NCI-H2029 treated with DMSO at 0.1 percent for 48 hours (cell line): ENCODE measurements at regions not wholly inside any gene's neighbourhood (a gene's known extent, or its start where the extent isn't known, plus 50 kb on each side); places are given as distances from the start of the nearest gene placed in this dataset.

Experiments
- DNase-seq: peaks from one replicate; lab custom pipeline; 2025; lab: John Stamatoyannopoulos, UW

- DNase-seq, result no peak
Observed at GRCh38 chr3:45277636-45278035, 51.5 kb upstream of the TMEM158 start.

- DNase-seq, result no peak
Observed at GRCh38 chr3:45280232-45280631, 54.1 kb upstream of the TMEM158 start.

GRCh38 chr3:45280971-45281370, 54.9 kb upstream of the TMEM158 start:
- no peak for DNase-seq

GRCh38 chr3:45283471-45283870, 57.4 kb upstream of the TMEM158 start:
- DNase-seq, result no peak

DNA sequence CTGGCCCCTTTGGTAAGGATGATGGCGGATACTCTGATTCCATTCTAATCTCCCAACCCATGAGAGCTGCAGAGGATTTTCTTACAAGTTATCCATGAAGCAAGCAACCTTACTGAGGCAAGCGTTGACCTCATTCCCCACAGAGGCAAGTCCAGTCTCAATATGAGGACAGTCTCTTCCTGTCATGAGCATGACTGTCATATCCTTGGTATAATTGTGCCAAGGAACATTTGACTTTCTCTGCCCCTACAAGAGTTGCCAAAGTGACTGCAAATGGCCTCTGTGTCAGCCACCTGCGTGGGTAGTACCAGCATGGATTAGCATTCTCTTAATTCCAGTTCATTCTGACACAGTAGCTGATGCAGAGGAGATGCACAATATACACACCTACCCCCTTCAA, 71.2 kb upstream of the TMEM158 start:
- no peak for DNase-seq

GRCh38 chr3:45302470-45302869, 76.4 kb upstream of the TMEM158 start:
- DNase-seq, result no peak

DNA sequence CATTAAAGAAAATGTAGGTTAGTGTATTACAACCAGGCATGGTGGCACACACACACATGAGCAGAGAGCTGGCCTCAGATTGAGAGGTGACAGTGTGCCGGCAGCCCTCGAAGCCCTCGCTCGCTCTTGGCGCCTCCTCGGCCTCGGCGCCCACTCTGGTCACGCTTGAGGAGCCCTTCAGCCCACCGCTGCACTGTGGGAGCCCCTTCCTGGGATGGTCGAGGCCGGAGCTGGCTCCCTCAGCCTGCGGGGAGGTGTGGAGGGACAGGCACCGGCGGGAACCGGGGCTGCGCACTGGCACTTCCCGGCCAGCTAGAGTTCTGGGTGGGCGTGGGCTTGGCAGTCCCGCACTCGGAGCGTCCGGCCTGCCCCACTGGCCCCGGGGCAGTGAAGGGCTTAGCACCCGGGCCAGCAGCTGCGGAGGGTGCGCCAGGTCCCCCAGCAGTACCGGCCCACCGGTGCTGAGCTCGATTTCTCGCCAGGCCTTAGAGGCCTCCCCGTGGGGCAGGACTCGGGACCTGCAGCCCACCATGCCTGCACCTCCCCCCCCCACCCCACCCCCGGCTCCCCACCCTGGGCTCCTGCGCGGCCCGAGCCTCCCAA, 80.4 kb upstream of the TMEM158 start:
- DNase-seq, result no peak

DNA sequence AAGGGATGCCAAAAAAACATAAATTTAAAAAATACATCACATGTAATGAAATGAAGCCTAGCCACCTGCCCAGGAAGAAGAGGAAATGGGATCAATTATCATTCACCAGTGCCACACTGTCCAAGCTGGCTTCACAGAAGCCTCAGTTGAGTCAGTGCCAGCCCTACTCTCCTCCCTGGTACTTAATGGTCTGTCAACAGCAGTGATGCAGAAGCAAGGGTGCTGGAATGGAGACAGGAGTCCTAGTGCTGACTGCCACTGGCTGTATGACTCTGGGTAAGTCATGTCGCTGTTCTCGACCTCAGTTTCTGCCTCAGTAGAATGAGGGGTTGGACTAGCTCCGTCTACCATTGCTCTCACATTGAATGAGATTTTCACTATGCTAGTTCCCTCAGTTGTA, 78.5 kb upstream of the LARS2 start:
- DNase-seq, result peak; percentile 98

DNA sequence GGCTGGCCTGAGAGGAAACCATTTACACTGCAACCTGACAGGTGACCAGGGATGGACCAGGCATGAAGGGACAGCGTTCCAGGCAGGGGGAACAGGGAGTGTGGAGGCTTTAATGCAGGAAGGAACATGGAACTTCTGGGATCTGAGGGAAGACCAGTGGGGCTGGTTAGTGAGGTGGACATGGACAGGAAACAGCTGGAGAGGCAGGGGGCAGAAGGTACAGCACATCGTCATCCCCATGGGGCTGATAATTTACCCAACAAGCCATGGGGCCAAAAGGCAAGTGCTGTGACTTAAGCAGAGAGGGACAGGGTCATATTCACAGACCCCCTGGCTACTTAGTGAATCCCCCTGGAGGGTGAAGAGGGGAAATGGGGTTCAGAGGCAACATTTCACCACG, 77.0 kb upstream of the LARS2 start:
- DNase-seq, result no peak

- DNase-seq, result no peak
Observed at GRCh38 chr3:45311953-45312801, 76.2 kb upstream of the LARS2 start.

GRCh38 chr3:45312836-45313493, 75.4 kb upstream of the LARS2 start:
- no peak for DNase-seq

DNA sequence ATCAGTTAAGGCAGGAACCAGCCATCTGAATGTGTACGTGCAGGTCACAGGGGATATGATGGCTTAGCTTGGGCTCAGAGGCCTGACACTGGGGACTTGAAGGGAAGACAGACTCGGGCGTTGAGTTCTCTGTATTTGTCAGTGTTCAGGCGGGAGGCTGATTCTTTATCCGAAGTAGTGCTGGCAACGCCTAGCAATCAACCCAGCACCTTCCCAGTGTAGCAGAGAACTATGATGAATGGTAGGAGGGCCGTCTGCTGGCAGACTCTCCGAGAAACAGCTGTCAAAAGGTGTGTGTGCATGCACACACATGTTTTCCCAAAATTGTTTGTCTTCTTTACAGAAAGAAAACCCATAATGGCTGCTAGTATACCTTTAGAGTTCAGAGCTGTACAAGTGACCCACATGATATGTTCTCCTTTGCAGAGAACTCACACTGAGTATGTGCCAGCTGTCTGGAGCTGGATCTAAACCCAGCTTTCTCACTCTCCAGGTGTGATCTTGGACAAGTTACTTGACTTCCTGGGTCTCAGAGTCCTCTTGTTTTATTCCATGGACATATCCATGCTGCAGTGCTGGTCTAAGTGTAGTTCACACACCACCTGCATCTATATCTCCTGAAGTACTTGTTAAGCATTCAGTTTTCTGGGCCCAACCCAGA, 74.5 kb upstream of the LARS2 start:
- DNase-seq, result no peak

- DNase-seq, result no peak
Observed at GRCh38 chr3:45317710-45318109, 70.7 kb upstream of the LARS2 start.

DNA sequence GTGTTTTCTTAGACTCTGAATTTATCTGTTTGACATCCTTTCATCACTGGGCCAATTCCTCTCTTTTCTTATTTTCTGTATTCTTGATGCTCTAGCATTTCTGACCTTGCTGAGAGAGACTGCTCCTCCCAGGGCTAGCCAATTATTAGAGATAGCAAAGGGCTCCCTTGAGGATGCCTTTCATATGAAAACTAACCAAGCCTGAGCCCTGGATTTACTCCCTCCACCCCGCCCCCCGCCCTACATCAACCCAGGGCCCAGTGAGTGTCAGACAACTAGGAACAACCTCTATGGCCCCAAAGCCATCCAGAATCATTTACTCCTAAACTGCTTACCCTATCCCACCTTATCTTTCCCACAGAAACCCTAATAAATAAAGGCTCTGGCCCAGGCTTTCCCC, 69.7 kb upstream of the LARS2 start:
- no peak for DNase-seq

DNA sequence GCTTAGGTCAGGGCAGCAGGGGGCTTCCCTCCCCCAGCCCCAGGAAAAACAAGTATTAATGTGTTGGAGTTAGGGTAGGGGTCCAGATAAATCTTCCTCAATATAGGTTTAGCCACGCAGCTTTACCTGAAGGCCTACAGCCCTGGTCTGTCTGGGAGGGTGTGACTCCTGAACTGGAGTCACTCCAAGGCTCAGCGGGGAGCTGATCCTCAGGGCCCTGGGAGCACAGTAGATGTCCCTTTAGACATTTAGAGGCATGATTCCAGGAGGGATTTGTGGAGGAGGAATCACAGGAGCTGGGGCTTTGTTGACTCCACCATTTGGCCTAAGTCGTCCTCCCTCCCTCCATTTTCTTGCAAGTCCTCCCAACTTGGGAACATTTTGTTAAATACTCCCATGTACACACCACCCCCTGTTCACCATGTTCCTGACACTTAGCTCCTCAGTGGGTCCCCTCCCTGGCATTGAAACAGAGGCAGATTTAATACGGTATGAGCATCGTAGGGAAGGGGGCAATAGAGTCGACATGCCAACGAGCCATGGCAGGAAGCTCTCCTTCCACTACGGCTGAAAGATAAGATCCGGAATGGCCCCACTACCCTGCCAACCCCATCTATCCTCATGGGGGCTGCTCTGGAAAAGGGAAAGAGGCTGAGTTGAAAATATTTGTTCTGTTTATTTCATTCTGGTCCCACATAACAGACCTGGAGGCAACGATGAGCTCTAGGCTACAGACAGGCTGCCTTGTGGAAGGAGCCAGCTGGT, 69.0 kb upstream of the LARS2 start:
- DNase-seq, result no peak

- DNase-seq, result no peak
Observed at GRCh38 chr3:45319996-45320305, 68.4 kb upstream of the LARS2 start.

- no peak for DNase-seq
Observed at GRCh38 chr3:45320986-45321385, 67.4 kb upstream of the LARS2 start.

DNA sequence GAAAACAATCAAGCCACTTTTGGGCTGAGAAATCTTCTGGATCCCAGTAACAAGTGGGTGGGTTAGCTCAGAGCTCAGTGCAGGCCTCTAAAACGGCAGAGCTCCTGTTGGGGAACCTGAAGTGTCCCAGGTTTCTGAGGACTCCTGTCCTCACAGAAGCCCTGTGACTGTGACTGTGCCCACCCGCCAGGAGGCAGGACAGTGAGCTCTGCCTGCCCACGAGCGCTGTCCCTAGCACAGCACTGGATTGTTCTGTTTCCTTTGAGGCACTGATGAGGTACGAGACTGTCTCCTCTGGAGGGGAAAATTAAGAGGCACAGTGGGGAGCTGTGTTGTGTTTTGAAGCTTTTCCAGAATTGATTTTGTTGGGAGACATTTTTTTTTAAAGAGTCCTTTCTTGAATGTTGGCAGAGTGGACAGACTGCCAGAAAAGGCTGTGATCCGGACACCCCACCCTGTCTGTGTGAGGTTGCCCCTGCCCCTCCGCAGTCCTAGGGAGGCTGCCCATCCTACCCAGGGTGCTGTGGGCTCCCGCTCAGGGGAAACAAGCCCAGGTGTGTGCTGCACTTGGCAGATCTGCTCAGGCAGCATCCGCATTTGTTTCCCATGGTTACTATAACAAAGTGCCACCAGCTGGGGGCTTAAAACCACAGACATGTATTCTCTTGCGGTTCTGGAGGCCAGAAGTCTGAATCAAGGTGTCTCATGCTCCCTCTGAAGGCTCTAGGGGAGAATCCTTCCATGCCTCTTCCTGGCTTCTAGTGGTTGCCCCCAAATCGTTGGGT, 66.6 kb upstream of the LARS2 start:
- DNase-seq, result no peak

DNA sequence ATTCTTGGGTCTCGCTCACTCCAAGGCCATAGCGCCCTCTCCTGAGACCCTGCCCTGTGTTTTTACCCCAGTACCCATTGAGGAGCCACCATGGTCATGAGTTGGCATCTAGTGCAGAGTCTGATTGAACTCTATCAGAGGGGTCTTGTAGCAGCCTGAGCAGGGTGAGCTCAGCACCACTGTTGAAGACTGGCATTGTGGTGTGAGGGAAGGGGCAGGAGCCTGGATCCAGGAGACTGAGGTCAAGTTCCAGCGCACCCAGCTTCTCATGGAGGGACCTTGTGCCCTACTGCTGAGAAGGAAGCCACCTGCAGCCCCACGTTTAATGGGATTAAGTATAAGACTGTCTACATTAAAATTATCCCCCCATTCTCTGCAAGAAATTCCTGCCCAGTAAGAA, 65.8 kb upstream of the LARS2 start:
- no peak for DNase-seq

DNA sequence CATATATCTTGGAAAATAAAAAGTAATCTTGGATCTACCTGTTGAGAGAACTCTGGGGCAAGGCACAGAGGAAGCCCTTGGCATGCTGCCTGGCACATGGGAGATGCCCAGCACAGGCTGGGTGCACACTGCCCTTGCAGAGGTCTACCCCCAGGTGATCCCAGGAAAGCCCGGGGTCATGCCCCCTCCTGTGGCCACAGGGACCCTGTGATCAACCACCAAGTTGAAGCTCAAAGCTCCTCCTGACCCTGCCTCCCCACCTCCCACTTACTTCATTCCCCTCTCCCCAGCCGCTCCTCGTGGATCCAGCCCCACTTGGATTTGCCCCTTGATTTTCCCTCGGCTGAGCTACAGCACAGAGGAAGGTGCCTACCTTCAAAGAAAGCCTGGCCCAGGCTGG, 62.7 kb upstream of the LARS2 start:
- no peak for DNase-seq

DNA sequence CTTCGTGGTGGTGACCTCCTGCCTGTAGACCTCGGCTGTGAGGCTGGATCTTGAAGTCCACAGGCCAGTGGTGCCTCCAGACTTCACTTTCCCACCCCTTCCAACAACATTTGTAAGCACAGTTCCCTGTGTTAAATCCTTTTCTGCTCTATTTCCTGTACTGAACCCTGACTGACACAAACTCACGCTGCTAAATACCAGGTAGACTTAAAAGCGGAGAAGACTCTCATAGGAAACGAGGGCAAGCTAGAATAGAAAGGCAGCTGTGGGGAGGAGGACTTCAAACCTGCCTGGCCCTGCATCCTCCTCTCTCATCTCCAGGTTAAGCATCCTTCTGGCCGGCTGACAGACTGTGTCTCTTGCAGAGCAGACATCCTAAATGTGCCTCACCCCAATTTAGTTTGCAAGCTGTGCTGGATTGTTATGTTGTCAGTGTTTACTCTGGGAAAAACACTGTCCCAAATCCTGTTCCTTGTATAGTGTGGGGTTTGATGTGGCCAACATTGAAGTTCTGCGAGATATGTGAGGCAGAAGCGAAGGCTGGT, 58.5 kb upstream of the LARS2 start:
- no peak for DNase-seq
